Suppressor macrophage treated with lipopolysaccharide for 1 hour (primary cell): ENCODE measurements at regions not wholly inside any gene's neighbourhood (a gene's known extent, or its start where the extent isn't known, plus 50 kb on each side); places are given as distances from the start of the nearest gene placed in this dataset.
A peak's percentile ranks its signal among the peaks of the same experiment; 100 is the strongest.
"Not testable (repeated sequence)": the region's sequence is repeated elsewhere in the genome, so short reads cannot be mapped to it uniquely, and the experiment has no call there.

Experiments
- DNase-seq, 3 donors: peaks; one replicate each; pipeline ENCODE4 v3.0.0-alpha.2; 2020 to 2022

DNA sequence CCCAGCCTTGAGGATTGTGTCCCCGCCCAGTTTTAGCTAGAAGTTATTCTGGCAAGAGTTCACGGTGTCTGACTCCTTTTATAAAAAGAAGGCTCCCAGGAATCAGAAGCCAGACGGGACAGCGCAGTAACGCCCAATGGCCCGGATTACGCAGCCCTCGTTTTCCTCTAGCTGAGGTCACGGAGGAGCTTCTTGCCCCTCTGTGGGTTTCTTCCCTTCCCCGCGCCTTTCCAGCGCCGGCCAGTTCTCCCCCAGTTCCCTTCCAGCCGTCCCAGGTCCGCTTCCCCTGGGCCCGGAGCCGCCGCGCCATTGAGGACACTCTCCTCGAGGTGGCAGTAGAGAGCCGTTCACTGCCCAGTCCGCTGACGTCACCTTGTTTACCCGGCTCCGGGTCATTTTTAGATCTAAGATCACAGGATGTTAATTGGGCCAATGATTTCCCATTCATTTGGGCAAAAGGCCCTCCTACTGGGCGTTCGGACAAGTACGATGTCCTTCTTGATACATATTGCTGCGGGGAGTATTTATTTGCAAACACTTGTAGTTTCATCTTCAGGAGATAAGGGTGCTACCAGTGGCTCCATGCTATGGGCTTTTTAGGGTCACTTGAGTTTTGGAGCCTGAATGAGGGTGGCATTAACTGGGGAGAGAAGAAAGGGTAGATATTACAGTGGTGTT is 81.5 kb upstream of the PPM1B start:
- DNase-seq = peak; percentile 88 to 94 (median 93)

DNA sequence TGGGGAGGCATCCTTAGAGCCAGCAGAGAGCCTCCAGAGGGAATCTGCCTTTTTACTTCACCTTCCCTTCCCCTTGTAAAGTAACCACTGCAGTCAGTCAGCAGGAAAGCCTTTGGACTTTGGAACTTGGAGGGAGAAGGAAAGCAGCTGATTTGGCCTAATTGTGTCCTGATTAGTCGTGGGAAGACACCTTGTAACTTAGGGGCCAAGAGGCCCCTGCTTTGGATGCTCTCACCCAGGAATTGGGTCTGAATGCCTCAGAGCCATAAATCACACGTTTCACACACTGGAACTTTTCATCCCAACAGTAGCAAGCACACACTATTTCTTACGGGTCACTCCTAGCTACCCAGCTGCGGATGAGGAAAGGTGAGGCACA is 81.0 kb upstream of the PPM1B start:
- DNase-seq = no peak

- not testable (repeated sequence) for DNase-seq
Measured at GRCh38 chr2:44092519-44092918, 76.2 kb upstream of the PPM1B start.

DNA sequence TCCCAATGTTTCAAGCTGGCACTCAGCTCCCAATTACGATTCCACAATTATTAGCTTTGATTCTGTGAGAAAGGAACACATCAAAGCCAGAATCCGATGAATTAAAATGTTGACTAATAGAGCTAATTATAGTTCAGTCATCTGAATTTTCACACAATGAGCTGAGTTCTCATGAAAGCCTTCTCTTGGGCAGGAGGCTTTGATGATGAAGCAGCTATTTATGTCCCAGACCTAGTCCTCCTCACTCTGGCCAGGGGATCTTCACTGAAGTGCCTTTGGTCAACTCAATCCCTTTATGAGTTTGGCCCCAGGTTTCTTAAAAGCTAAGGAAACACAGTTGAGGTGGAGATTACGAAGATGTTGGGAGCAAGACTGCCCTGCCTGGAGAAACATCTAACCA is 74.7 kb upstream of the PPM1B start:
- DNase-seq = no peak

GRCh38 chr2:44097322-44097907 is 71.3 kb upstream of the PPM1B start:
- peak in 2 of 3 donors; percentile 24 to 40 for DNase-seq

- peak; percentile 32 to 45 (median 42) for DNase-seq
Measured at GRCh38 chr2:44098050-44098449, 70.6 kb upstream of the PPM1B start.

- no peak for DNase-seq
Measured at GRCh38 chr2:44098891-44099290, 69.8 kb upstream of the PPM1B start.

DNA sequence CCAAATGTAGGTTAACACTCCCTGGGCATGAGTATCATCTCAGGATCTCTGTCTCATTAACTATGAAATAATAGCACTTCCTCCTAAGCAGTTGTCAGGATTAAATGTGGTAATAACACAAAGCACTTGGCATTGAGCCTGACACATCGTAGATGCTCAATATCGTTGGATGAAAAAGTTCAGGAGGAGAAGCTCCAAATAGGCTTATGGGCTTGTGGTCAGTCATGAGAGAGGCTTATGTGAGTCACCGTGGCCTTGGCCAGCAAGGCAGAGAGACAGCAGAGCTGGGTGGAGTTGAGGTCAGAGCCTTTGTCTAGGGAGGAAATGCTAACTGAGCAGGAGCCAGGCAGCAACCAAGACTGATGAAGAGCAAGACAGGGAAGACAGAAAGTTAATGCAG is 68.3 kb upstream of the PPM1B start:
- DNase-seq = peak; percentile 88 to 96 (median 95)

DNA sequence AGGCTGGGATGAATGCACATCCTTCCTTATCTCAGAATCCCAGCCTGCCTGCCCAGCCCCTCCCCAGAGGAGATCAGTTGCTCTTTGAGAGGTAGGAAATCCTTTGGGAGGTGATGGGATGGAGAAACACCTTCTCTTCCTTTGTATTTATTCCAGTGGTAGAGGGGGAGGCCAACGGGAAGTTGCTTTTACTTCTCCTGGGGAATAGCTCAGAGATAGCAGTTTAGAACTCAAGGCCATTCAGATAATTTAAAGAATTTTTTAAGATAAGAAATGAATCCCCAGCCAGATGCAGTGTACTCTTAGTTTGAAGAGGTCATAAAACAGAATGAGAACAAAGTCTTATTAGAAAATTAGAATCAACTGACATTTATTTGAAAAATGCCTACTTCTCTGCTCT is 67.4 kb upstream of the PPM1B start:
- DNase-seq = no peak

DNA sequence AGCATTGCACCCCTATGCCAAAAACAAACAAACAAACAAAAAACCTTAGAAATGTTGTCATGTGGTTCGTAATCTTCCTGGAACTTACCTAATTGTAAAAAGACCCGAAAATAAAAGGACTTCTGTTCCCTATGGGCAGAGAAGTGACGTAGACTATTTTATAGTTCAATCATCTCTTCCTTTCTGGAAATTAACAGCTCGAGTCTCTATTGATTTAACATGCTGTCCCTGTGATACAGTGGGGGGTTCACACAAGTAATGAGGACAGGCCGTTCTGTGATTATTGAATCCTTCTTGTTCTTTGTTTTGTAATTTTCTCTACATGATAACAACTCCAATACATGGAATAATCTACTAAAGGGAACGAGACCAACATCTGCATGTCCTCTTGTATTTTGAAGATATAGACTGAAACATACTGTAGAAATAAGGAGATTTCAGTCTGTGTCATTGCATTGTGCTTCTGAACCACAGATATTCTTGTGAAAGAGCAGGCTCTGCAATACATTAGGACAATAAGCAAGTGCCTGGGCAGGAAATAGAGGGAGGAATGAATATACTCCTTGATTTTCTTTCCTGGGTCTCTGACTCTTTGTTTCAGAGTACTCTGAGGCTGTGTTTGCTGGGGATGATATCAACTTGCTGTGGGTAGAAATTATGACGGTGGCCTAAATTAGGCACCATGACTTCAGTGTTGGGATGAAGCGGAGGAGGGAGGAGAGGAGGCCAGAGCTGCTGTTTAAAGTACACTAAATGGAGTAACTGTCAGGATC is 65.7 kb upstream of the PPM1B start:
- peak; percentile 31 to 53 (median 33) for DNase-seq

DNA sequence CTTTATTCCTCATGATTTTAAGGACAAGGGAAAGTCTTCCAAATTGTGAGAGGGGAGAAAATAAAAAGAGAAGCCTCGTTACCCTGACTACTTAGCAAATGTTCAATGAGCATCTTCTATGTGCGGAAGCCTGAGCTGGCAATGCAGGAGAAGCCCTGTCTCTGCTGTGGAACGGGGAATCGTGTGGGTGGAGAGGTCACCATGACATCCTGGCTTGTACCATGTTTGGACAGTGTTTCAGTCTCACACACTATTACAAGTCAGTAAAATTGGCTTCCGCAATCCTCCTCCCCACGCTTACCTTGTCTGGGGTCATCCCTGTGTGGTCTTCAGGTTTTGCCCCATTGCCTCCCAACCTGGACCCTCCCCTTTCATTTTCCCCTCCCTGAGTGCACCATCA is 65.0 kb upstream of the PPM1B start:
- no peak for DNase-seq

DNA sequence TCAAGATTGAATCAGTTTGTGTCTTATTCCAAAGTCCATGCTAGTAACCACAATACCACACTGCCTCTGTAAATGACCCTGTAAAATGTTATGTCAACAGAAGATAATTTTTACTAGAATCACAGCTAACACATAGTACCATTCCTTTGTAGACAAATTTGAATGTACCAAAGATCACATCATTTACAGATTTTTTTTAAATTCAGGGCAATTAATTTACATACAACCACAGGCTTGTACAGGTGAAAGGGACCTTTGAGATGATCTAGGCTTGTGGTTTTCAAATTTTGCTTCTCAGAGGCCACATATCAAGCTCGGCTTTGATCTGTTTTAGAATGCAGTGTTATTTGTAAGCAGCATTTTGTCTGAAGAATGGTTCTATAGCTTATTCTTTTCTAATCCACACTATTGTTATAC is 63.8 kb upstream of the PPM1B start:
- DNase-seq = no peak

DNA sequence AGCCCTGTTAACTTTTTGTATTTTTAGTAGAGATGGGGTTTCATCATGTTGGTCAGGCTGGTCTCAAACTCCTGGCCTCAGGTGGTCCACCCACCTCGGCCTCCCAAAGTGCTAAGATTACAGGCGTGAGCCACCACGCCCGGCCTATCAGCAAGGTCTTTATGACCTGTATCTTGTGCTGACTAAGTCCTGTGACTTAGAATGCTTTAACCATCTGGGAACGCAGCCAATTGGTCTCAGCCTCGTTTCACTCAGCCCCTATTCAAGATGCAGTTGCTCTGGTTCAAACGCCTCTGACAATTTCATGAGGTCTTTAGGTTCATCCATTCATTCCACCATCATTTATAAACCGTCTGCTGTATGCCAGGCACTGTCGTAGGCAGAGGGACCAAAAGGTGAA is 62.2 kb upstream of the PPM1B start:
- not testable (repeated sequence) for DNase-seq

- no peak for DNase-seq
Measured at GRCh38 chr2:44107086-44107740, 61.5 kb upstream of the PPM1B start.

- DNase-seq = peak; percentile 45 to 64 (median 60)
Measured at GRCh38 chr2:44107974-44108373, 60.7 kb upstream of the PPM1B start.

- DNase-seq = peak; percentile 38 to 72 (median 59)
Measured at GRCh38 chr2:44109166-44109565, 59.5 kb upstream of the PPM1B start.

GRCh38 chr2:44110444-44110843 is 58.2 kb upstream of the PPM1B start:
- DNase-seq = no peak

- DNase-seq = peak in 1 of 3 donors; percentile 35
Measured at GRCh38 chr2:44112096-44112495, 56.6 kb upstream of the PPM1B start.

GRCh38 chr2:44116319-44116718 is 52.4 kb upstream of the PPM1B start:
- peak; percentile 43 to 70 (median 63) for DNase-seq

DNA sequence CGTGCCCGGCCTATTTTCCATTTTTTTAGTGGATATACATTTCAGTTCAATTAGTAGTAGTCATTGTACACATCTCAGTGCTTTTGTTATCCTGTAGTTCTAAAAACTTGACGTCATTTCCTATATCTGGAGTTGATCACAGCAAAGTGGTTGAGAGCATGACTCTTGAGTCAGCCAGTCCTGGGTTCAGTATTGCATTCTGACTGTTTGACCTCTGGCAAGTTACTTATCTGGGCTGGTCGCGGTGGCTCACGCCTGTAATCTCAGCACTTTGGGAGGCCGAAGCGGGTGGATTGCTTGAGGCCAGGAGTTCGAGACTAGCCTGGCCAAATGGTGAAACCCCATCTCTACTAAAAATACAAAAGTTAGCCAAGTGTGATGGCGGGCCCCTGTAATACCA is 50.4 kb upstream of the PPM1B start:
- DNase-seq = peak; percentile 57 to 85 (median 70)
